Heart right ventricle (tissue), 16 donors: ENCODE measurements at regions not wholly inside any gene's neighbourhood (a gene's known extent, or its start where the extent isn't known, plus 50 kb on each side); places are given as distances from the start of the nearest gene placed in this dataset.

ENCODE experiments used
- ATAC-seq, 8 donors: fragments of 200-7000 bp; cut with Tn5 transposase; one replicate each; pipeline ENCODE4 v1.9.1; 2020; ENCODE audit warnings: mild to moderate bottlenecking in 8 of 8, moderate library complexity in 8 of 8, moderate number of reproducible peaks in 1 of 8
- DNase-seq, 2 donors: peaks; one replicate each; pipeline ENCODE4 v3.0.0-alpha.2; 2020
- H3K27ac ChIP-seq, 10 donors: fragments of 200-600 bp; sonication (generic) in 2 of 10; one replicate each; pipeline versions ENCODE4 v1.5.0 to v1.8.0; 2020 to 2022; ENCODE audit warnings: mild to moderate bottlenecking in 3 of 10
- H3K27me3 ChIP-seq, 7 donors: fragments of 200-600 bp; one replicate each; pipeline ENCODE4 v1.8.0; 2021 to 2022; ENCODE audit warnings: mild to moderate bottlenecking in 2 of 7
- H3K36me3 ChIP-seq, 9 donors: fragments of 200-600 bp; sonication (generic) in 1 of 9; one replicate each; pipeline versions ENCODE4 v1.5.0 to v1.8.0; 2020 to 2022; ENCODE audit warnings: mild to moderate bottlenecking in 2 of 9
- H3K4me1 ChIP-seq, 9 donors: fragments of 200-600 bp; sonication (generic) in 1 of 9; one replicate each; pipeline versions ENCODE4 v1.5.0 to v1.8.0; 2020 to 2022; ENCODE audit warnings: mild to moderate bottlenecking in 4 of 9
- H3K4me3 ChIP-seq, 10 donors: fragments of 200-600 bp; sonication (generic) in 2 of 10; one replicate each; pipeline versions ENCODE4 v1.5.0 to v1.8.0; 2020 to 2022; ENCODE audit warnings: mild to moderate bottlenecking in 7 of 10, moderate library complexity in 2 of 10
- H3K9me3 ChIP-seq, 11 donors: fragments of 200-600 bp in 10 of 11; sonication (generic) in 2 of 11; one replicate each; pipeline versions ENCODE4 v1.5.0 to v1.8.0; 2013 to 2022; ENCODE audit warnings: mild to moderate bottlenecking in 2 of 11, control low read depth in 1 of 11, moderate library complexity in 1 of 11
- WGBS, 2 donors: extraction: QIAGEN DNeasy Blood & Tissue Kit; methylation state at CpG; one replicate each; pipeline ENCODE4 v1.1.7; 2013; ENCODE audit warnings: inconsistent platforms in 1 of 2; 5-methylcytosine and 5-hydroxymethylcytosine counted together
- intact Hi-C, 10 donors: fragments of 100-400 bp; cut with DNase I; formaldehyde crosslinking; loops; one replicate each; pipeline versions ENCODE4 v1.11.1 to v1.14.2; 2022
- TF ChIP-seq, protein P1 (sequence below), 9 donors: fragments of 200-600 bp; sonication (generic) in 2 of 9; IDR thresholded peaks; one replicate each; pipeline versions ENCODE4 v1.5.0 to v1.8.0; 2021 to 2022; ENCODE audit warnings: antibody characterized with exemption in 9 of 9, mild to moderate bottlenecking in 5 of 9, moderate library complexity in 1 of 9
- donor health status: Arrhythmogenic right ventricular cardiomyopathy.
- donor health status: ischemic (EF 13 %, LVEDD 7.1; RV severe dilation, severe dysfunction).
- donor health status: healthy with polysubstance abuse.
- donor health status: DM: no; HTN: yes; CAD: no.
- donor health status: DM: no; HTN: no; CAD: no.
- donor health status: ischemic (EF 25% LVEDD 6.9; RV normal size, moderate dysfunction).
- donor health status: ischemic (EF 25% LVEDD 5.7; RV mildly dilated, moderate dysfunction).
- donor health status: healthy.
- donor health status: DM: yes; HTN: yes; CAD: no.
- donor health status: Ischemic cardiomyopathy.
- donor health status: ischemic (EF 35%, LVEDD 5.7; RV mildly dilated, moderate dysfunction).
- donor health status: nonischemic (EF 11% LVEDD 7.7; RV severe dilation, severe dysfunction).
- donor health status: DM: yes; HTN: yes; CAD: no.
- donor health status: PGD.
- donor health status: ischemic (EF 29% LVEDD 5.4; RV normal size, mild dysfunction).
- donor health status: nonischemic (EF 23%, LVEDD 6.1; RV moderate dilation, normal function).

DNA sequence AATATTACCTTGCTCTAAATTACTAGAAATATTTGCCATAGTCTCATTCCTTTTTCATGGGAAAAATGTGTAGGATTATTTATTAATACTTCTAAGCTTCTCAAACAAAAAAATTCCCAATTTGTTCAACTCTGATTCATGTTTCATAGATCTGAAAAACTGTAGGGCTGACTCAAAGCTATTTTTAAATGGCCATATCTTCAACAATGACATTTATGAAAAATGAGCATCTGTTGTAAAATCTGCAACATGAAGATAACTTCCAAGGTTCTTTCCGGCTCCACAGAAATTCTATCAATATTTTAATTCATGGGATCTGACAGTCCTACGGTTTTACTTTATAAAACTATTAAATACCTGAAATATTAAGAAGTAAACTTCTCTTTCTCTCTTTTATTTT, 192.7 kb upstream of the KCNJ16 start:
- Histone ChIP-seq H3K27ac (no peak overlapping the region), H3K9me3 (peaks cover 0 to 13% (median 0%) of the 10 kb centered on the region in 11 donors), H3K4me3 (no peak overlapping the region), H3K4me1 (peaks cover 0 to 10% (median 0%) of the 10 kb centered on the region in 9 donors), H3K27me3 (no peaks in the 10 kb centered on the region), H3K36me3 (no peaks in the 10 kb centered on the region)
- TF ChIP-seq, protein P1, sequence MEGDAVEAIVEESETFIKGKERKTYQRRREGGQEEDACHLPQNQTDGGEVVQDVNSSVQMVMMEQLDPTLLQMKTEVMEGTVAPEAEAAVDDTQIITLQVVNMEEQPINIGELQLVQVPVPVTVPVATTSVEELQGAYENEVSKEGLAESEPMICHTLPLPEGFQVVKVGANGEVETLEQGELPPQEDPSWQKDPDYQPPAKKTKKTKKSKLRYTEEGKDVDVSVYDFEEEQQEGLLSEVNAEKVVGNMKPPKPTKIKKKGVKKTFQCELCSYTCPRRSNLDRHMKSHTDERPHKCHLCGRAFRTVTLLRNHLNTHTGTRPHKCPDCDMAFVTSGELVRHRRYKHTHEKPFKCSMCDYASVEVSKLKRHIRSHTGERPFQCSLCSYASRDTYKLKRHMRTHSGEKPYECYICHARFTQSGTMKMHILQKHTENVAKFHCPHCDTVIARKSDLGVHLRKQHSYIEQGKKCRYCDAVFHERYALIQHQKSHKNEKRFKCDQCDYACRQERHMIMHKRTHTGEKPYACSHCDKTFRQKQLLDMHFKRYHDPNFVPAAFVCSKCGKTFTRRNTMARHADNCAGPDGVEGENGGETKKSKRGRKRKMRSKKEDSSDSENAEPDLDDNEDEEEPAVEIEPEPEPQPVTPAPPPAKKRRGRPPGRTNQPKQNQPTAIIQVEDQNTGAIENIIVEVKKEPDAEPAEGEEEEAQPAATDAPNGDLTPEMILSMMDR (IDR thresholded peaks at IDR 0.05): no peak
- ATAC-seq (no peak), DNase-seq (no peak)
- intact Hi-C loops: no loop called here
- 83 to 91% methylated on average over 2 of the region's 2 CpGs for WGBS, 2 donors

DNA sequence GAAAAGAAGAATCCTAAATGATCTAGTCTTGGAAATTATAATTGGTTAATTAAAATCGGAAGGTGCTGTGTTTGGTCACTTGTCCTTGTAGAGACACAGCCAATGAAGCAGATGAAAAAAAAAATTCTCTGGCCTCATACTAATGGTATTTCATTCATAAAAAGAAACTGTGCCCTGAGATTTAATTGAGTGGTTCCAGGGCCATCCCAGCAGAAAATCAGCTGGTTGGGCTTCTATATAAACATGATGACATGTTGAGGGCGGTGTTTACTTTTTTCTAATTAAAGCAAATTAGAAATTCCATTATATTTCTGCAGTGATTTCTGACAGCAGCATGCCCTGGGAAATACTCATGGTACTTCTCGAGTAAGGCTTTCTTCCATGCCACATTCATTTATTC, 191.9 kb upstream of the KCNJ16 start:
- peaks cover 0 to 10% (median 0%) of the 10 kb centered on the region in 9 donors for H3K4me1 ChIP-seq
- ATAC-seq (no peak), DNase-seq (no peak)
- TF ChIP-seq, protein P1 (IDR thresholded peaks at IDR 0.05): no peak
- intact Hi-C loops: no loop called here
- H3K36me3 ChIP-seq: no peaks in the 10 kb centered on the region
- no peaks in the 10 kb centered on the region for H3K27me3 ChIP-seq
- H3K4me3 ChIP-seq: no peak overlapping the region
- 83 to 87% methylated on average over 3 of the region's 3 CpGs for WGBS, 2 donors
- no peak overlapping the region for H3K27ac ChIP-seq
- H3K9me3 ChIP-seq: peaks cover 0 to 9% (median 0%) of the 10 kb centered on the region in 11 donors

DNA sequence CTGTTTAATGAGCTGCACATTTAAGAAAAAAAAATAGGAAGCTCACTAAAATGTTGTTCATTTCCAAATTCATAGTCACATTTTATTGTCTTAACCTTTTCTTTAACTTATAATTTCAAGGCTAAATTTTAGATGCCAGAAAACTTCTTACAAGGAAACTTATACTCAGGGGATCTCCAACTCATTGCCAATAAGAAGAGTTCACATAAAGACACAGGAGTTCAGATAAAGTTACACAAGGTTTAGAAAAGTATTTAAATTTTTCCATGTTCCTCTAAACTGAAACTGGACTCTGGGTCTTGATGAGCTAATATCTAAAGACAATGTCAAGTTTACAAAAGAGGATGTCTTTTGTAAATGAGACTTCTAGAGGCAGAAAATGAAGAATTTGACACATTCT, 190.7 kb upstream of the KCNJ16 start:
- peaks cover 0 to 10% (median 0%) of the 10 kb centered on the region in 9 donors for H3K4me1 ChIP-seq
- H3K36me3 ChIP-seq: no peaks in the 10 kb centered on the region
- DNase-seq: no peak
- TF ChIP-seq, protein P1 (IDR thresholded peaks at IDR 0.05): no peak
- H3K27me3 ChIP-seq: no peaks in the 10 kb centered on the region
- H3K9me3 ChIP-seq: no peaks in the 10 kb centered on the region
- intact Hi-C loops: no loop called here
- H3K4me3 ChIP-seq: no peak overlapping the region
- no peak overlapping the region for H3K27ac ChIP-seq
- no peak for ATAC-seq

DNA sequence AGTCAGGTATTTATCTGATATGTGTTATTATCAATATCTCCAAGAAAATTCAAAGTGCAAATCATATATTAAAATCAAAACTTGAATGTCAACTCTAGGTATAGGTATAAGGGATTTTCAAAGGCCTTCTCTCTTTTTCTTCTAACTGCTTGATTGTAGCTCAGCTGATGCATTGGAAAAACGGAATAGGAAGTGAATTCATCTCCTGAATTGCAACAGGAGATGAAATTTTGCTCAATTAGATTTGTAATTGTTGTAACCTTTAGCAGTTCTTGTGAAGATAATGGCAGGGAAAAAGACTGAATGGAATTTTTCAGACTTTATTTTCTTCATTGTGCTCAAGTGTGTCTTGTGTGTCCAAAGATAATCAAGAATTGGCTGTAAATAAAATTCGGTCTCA, 190.2 kb upstream of the KCNJ16 start:
- Histone ChIP-seq H3K36me3 (no peaks in the 10 kb centered on the region), H3K27ac (no peak overlapping the region), H3K27me3 (no peaks in the 10 kb centered on the region), H3K4me3 (no peak overlapping the region), H3K4me1 (peaks cover 0 to 10% (median 0%) of the 10 kb centered on the region in 9 donors), H3K9me3 (no peaks in the 10 kb centered on the region)
- 32 to 56% methylated on average over 2 of the region's 2 CpGs for WGBS, 2 donors
- DNase-seq (no peak), ATAC-seq (no peak)
- intact Hi-C loops: no loop called here
- TF ChIP-seq, protein P1 (IDR thresholded peaks at IDR 0.05): no peak
